Mesendoderm (in vitro differentiated cells): ENCODE measurements at regions not wholly inside any gene's neighbourhood (a gene's known extent, or its start where the extent isn't known, plus 50 kb on each side); places are given as distances from the start of the nearest gene placed in this dataset.

Source experiments
- DNase-seq: peaks from one replicate; pipeline ENCODE4 v3.0.0; 2013
- H2AK5ac ChIP-seq: 2 replicates; pipeline ENCODE4 v1.6.1; 2013; ENCODE audit warnings: low read length, inconsistent platforms
- H2BK120ac ChIP-seq: 2 replicates; pipeline ENCODE4 v1.6.1; 2013; ENCODE audit warnings: low read depth, mild to moderate bottlenecking, low read length, moderate library complexity, mixed read lengths
- H2BK15ac ChIP-seq: replicated peaks from 2 replicates; pipeline ENCODE4 v1.6.1; 2013; ENCODE audit warnings: low read depth, mild to moderate bottlenecking, moderate library complexity
- H2BK5ac ChIP-seq: 2 replicates; pipeline ENCODE4 v1.6.1; 2013; ENCODE audit warnings: low read length, inconsistent platforms
- H3K18ac ChIP-seq: 2 replicates; pipeline ENCODE4 v1.6.1; 2013; ENCODE audit warnings: mild to moderate bottlenecking, low read length, mixed read lengths
- H3K23ac ChIP-seq: one replicate; pipeline ENCODE4 v1.6.1; 2013; ENCODE audit warnings: low read length
- H3K27ac ChIP-seq: 2 replicates; pipeline ENCODE4 v1.5.1; 2013; ENCODE audit warnings: low read depth, mild to moderate bottlenecking, inconsistent platforms, low read length, moderate library complexity
- H3K27me3 ChIP-seq: 2 replicates; pipeline ENCODE4 v1.6.1; 2013; ENCODE audit warnings: low read length, control low read depth, mild to moderate bottlenecking, inconsistent platforms; ENCODE audit not compliant: insufficient read depth, poor library complexity
- H3K36me3 ChIP-seq: 2 replicates; pipeline ENCODE4 v1.6.1; 2013; ENCODE audit warnings: low read length, inconsistent platforms; ENCODE audit not compliant: control insufficient read depth, insufficient read depth
- H3K4ac ChIP-seq: one replicate; pipeline ENCODE4 v1.6.1; 2013; ENCODE audit warnings: low read depth, mild to moderate bottlenecking, low read length, moderate library complexity
- H3K4me1 ChIP-seq: 2 replicates; pipeline ENCODE4 v1.6.1; 2013; ENCODE audit warnings: low read depth, low read length, inconsistent platforms; ENCODE audit not compliant: control insufficient read depth
- H3K4me2 ChIP-seq: 2 replicates; pipeline ENCODE4 v1.6.1; 2013; ENCODE audit warnings: low read length
- H3K4me3 ChIP-seq: 2 replicates; pipeline ENCODE4 v1.5.1; 2013; ENCODE audit warnings: mild to moderate bottlenecking, low read length
- H3K56ac ChIP-seq: one replicate; pipeline ENCODE4 v1.6.1; 2013; ENCODE audit warnings: low read length
- H3K79me1 ChIP-seq: 2 replicates; pipeline ENCODE4 v1.6.1; 2013; ENCODE audit warnings: low read length, inconsistent platforms
- H3K79me2 ChIP-seq: 2 replicates; pipeline ENCODE4 v1.6.1; 2013; ENCODE audit warnings: mild to moderate bottlenecking, low read length; ENCODE audit not compliant: control insufficient read depth, insufficient read depth
- H3K9ac ChIP-seq: 2 replicates; pipeline ENCODE4 v1.6.1; 2013; ENCODE audit warnings: low read length, inconsistent platforms
- H4K5ac ChIP-seq: one replicate; pipeline ENCODE4 v1.6.1; 2013; ENCODE audit warnings: low read length
- H4K8ac ChIP-seq: one replicate; pipeline ENCODE4 v1.6.1; 2013; ENCODE audit warnings: low read depth, mild to moderate bottlenecking, control low read depth, low read length, moderate library complexity
- WGBS: extraction: QIAGEN DNeasy Blood & Tissue Kit; methylation state at CpG from one replicate; pipeline ENCODE4 v1.1.7; 2013; ENCODE audit warnings: low lambda C conversion rate, missing lambda C conversion rate; ENCODE audit not compliant: insufficient coverage; ENCODE audit errors: extremely low coverage; 5-methylcytosine and 5-hydroxymethylcytosine counted together

DNA sequence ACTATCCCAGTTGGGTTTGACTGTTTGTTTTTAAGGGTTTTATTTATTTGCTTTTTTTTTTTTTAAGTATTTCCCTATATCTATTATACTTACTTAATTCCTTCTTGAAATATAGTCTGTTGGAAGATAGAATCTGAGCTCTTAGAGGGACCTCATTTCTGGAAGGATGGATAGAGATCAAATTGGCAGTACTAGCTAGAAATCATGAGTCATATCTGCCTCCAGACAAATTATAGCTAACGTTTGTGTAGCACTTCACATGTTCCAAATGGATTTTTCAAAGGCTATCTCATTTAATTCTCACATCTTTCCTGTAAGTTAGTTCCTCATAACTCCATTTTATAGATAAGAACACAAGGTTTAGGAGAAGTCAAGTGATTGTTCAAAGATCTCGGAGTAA is 384.7 kb downstream of the ZIC1 start:
- Histone ChIP-seq H2BK5ac (no peak overlapping the region), H3K18ac (no peak overlapping the region), H2BK15ac (no peak overlapping the region), H3K56ac (no peak overlapping the region), H3K79me2 (no peaks in the 10 kb centered on the region), H2AK5ac (no peak overlapping the region), H4K5ac (no peak overlapping the region), H3K27me3 (no peaks in the 10 kb centered on the region), H4K8ac (no peak overlapping the region), H3K9ac (no peak overlapping the region), H3K4me3 (no peak overlapping the region), H3K27ac (no peak overlapping the region), H3K4ac (no peak overlapping the region), H2BK120ac (no peak overlapping the region), H3K23ac (no peak overlapping the region), H3K36me3 (no peaks in the 10 kb centered on the region), H3K4me1 (no peaks in the 10 kb centered on the region), H3K4me2 (no peak overlapping the region), H3K79me1 (no peaks in the 10 kb centered on the region)
- no peak for DNase-seq
- no CpG with 5 or more reads among the region's 2 CpGs for WGBS

DNA sequence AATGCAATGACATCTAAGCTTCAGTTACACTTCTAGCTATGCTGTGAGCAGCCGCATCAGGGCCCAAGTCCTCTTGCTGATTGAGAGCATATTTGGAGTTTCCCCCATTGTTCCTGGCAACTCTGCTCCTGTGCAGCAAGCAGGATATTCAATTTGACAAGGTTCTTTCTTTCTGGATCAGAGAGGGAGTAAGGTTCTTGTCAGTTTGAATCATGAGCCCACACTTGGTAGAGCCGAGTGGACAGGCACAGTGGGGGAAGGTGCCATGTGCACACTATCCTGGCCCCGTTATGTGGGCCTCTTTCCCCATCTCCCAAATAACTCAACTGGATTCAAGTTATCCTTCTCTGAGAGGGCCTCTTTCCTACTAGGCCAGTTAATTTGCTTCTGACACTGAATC is 385.4 kb downstream of the ZIC1 start:
- no CpG with 5 or more reads among the region's 3 CpGs for WGBS
- no peak overlapping the region for H3K27ac ChIP-seq
- H3K79me1 ChIP-seq = no peaks in the 10 kb centered on the region
- no peak overlapping the region for H3K4ac ChIP-seq
- H3K4me1 ChIP-seq = no peaks in the 10 kb centered on the region
- no peak overlapping the region for H4K5ac ChIP-seq
- no peaks in the 10 kb centered on the region for H3K36me3 ChIP-seq
- H3K23ac ChIP-seq = no peak overlapping the region
- no peak overlapping the region for H3K9ac ChIP-seq
- H3K4me2 ChIP-seq = no peak overlapping the region
- no peak overlapping the region for H2AK5ac ChIP-seq
- H2BK15ac ChIP-seq = no peak overlapping the region
- no peak overlapping the region for H3K56ac ChIP-seq
- H3K4me3 ChIP-seq = no peak overlapping the region
- H2BK120ac ChIP-seq = no peak overlapping the region
- H3K18ac ChIP-seq = no peak overlapping the region
- H3K79me2 ChIP-seq = no peaks in the 10 kb centered on the region
- DNase-seq = no peak
- no peak overlapping the region for H4K8ac ChIP-seq
- no peak overlapping the region for H2BK5ac ChIP-seq
- H3K27me3 ChIP-seq = no peaks in the 10 kb centered on the region

DNA sequence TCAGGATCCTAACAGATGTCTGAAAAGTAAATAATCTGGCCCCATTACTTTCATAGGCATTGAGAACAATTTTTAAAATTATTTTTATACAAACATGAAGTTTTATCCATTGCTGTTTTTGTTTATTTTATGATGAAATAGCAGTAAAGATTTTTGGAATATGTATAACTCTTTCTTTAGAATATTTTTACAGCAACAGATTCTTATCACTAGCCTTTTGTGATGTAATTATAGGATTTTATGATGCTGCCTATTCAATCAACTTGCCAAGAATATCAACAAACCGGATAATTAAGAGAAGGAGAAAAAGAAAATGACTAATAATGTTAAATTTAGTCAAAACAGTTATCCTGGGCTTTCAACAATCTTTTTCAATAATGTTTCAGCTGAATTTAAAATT is 386.3 kb downstream of the ZIC1 start:
- Histone ChIP-seq H3K27me3 (no peaks in the 10 kb centered on the region), H3K27ac (no peak overlapping the region), H3K79me1 (no peaks in the 10 kb centered on the region), H3K23ac (no peak overlapping the region), H3K36me3 (no peaks in the 10 kb centered on the region), H2BK120ac (no peak overlapping the region), H3K79me2 (no peaks in the 10 kb centered on the region), H4K8ac (no peak overlapping the region), H3K4me3 (no peak overlapping the region), H2AK5ac (no peak overlapping the region), H3K4me2 (no peak overlapping the region), H3K9ac (no peak overlapping the region), H3K4me1 (no peaks in the 10 kb centered on the region), H3K18ac (no peak overlapping the region), H3K4ac (no peak overlapping the region), H2BK15ac (no peak overlapping the region), H2BK5ac (no peak overlapping the region), H4K5ac (no peak overlapping the region), H3K56ac (no peak overlapping the region)
- WGBS = no CpG with 5 or more reads among the region's 1 CpG
- no peak for DNase-seq

DNA sequence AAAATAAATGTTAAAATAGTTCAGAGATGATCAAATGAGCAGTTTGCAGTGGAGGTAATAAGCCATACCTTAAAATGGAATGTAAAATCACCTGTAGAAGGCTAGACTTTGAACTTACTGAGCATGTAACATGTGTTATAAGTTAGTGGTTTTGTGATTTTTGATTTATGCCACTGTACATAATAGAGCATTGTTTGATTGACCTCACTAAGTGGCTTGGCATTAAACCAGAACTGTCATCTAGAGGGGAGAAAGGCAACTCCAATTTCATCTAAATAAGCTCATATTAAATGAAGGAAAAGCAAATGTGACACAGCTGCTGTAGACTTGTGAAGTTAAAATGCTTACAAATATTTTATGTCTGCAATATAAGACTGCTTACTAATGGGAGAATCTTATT is 387.9 kb downstream of the ZIC1 start:
- H2AK5ac ChIP-seq = no peak overlapping the region
- no peak overlapping the region for H3K9ac ChIP-seq
- H3K4me1 ChIP-seq = no peaks in the 10 kb centered on the region
- no peak overlapping the region for H3K27ac ChIP-seq
- H3K18ac ChIP-seq = no peak overlapping the region
- no peak for DNase-seq
- H3K27me3 ChIP-seq = no peaks in the 10 kb centered on the region
- H3K4me2 ChIP-seq = no peak overlapping the region
- H3K79me2 ChIP-seq = no peaks in the 10 kb centered on the region
- H3K4me3 ChIP-seq = no peak overlapping the region
- H3K23ac ChIP-seq = no peak overlapping the region
- H3K4ac ChIP-seq = no peak overlapping the region
- H2BK15ac ChIP-seq = no peak overlapping the region
- no peaks in the 10 kb centered on the region for H3K79me1 ChIP-seq
- H3K56ac ChIP-seq = no peak overlapping the region
- no peak overlapping the region for H4K8ac ChIP-seq
- H3K36me3 ChIP-seq = no peaks in the 10 kb centered on the region
- no peak overlapping the region for H2BK120ac ChIP-seq
- no peak overlapping the region for H4K5ac ChIP-seq
- no peak overlapping the region for H2BK5ac ChIP-seq

DNA sequence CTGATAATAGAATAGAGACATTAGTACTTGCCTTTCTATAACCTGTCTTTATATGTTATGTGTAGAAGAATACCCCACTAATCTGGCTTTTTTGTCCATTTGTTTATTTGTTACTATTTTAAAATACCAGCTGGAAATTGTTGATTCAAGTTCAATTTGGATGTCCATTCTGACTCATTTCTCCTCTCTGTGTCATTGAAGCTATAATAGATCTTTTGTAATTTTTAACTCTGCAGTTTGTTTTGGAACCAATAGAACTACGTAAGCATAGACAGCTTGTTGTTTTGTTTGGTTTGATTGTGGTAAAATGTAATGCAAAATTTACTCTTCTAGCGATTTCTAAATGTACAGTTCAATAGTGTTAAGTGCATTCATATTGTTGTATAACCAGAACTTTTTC is 390.4 kb downstream of the ZIC1 start:
- no peak overlapping the region for H3K56ac ChIP-seq
- H3K4ac ChIP-seq = no peak overlapping the region
- H3K4me2 ChIP-seq = no peak overlapping the region
- no peaks in the 10 kb centered on the region for H3K79me2 ChIP-seq
- no peak for DNase-seq
- H3K27me3 ChIP-seq = no peaks in the 10 kb centered on the region
- no peak overlapping the region for H2BK15ac ChIP-seq
- H3K4me3 ChIP-seq = no peak overlapping the region
- H2AK5ac ChIP-seq = no peak overlapping the region
- no peak overlapping the region for H2BK5ac ChIP-seq
- no peaks in the 10 kb centered on the region for H3K79me1 ChIP-seq
- no peaks in the 10 kb centered on the region for H3K36me3 ChIP-seq
- no peak overlapping the region for H4K8ac ChIP-seq
- no peak overlapping the region for H4K5ac ChIP-seq
- WGBS = no CpG with 5 or more reads among the region's 2 CpGs
- H3K9ac ChIP-seq = no peak overlapping the region
- no peak overlapping the region for H3K18ac ChIP-seq
- no peak overlapping the region for H3K23ac ChIP-seq
- no peak overlapping the region for H2BK120ac ChIP-seq
- H3K27ac ChIP-seq = no peak overlapping the region
- H3K4me1 ChIP-seq = no peaks in the 10 kb centered on the region

DNA sequence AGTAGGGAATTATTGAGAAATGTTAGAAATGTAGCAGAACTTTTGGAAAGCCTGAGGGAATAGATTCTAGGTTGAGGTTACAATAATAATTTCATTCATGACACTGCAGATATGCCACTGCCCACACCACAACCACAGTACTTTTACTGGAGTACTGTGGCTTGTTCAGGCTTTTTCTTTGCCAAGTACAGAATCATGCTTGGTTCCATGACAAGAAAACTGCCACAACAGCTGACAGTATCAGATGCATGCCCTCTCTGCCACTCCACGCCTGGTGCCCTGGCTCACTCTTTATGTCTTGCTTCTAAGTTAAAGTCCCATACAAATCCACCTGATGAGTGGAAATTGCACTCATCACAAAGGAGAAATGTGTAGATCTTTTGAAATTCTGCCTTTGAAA is 398.6 kb downstream of the ZIC1 start:
- Histone ChIP-seq H3K4ac (no peak overlapping the region), H3K4me1 (no peaks in the 10 kb centered on the region), H4K5ac (no peak overlapping the region), H3K4me3 (no peak overlapping the region), H3K36me3 (no peaks in the 10 kb centered on the region), H3K27me3 (no peaks in the 10 kb centered on the region), H4K8ac (no peak overlapping the region), H3K18ac (no peak overlapping the region), H3K79me1 (no peaks in the 10 kb centered on the region), H3K9ac (no peak overlapping the region), H2AK5ac (no peak overlapping the region), H2BK120ac (no peak overlapping the region), H2BK5ac (no peak overlapping the region), H2BK15ac (no peak overlapping the region), H3K4me2 (no peak overlapping the region), H3K23ac (no peak overlapping the region), H3K27ac (no peak overlapping the region), H3K79me2 (no peaks in the 10 kb centered on the region), H3K56ac (no peak overlapping the region)
- no CpG with 5 or more reads among the region's 1 CpG for WGBS
- no peak for DNase-seq
